Keratinocyte (primary cell): ENCODE measurements at regions not wholly inside any gene's neighbourhood (a gene's known extent, or its start where the extent isn't known, plus 50 kb on each side); places are given as distances from the start of the nearest gene placed in this dataset.

ENCODE experiments used
- CTCF ChIP-seq, 3 experiments: IDR thresholded peaks in 1 of 3; conservative IDR thresholded peaks in 1 of 3; optimal IDR thresholded peaks in 1 of 3; 2 replicates in 2 of 3; 3 replicates in 1 of 3; pipeline versions ENCODE3 to v1.5.1; 2011; ENCODE audit warnings: low read length in 3 of 3, mild to moderate bottlenecking in 3 of 3, moderate library complexity in 2 of 3, control low read depth in 1 of 3, inconsistent platforms in 1 of 3; ENCODE audit not compliant: insufficient read depth in 2 of 3; ENCODE audit errors: extremely low read depth in 1 of 3
- EZH2 ChIP-seq: IDR thresholded peaks from one replicate; pipeline ENCODE4 v1.6.1; 2012; ENCODE audit warnings: inconsistent platforms, mild to moderate bottlenecking, low read length, moderate library complexity

GRCh38 chr3:124172283-124172682 lies 180.4 kb upstream of the ROPN1 start:
- TF ChIP-seq CTCF (optimal IDR thresholded peaks at IDR 0.05 in 1 of 3, IDR thresholded peaks at IDR 0.05 in 1 of 3, conservative IDR thresholded peaks at IDR 0.05 in 1 of 3; ENCODE audit: extremely low read depth in 1 of 3, insufficient read depth in 2 of 3, low read length in 3 of 3): no peak
- no peak for TF ChIP-seq EZH2
